ENCODE measurements at regions not wholly inside any gene's neighbourhood (a gene's known extent, or its start where the extent isn't known, plus 50 kb on each side); places are given as distances from the start of the nearest gene placed in this dataset.

GRCh38 chr13:103878891-103879605 lies 812.8 kb upstream of the SLC10A2 start:
- Histone ChIP-seq H3K27me3 (ENCODE audit: control insufficient read depth, insufficient read depth, low read length) (no peaks in the 10 kb centered on the region), H3K9ac (ENCODE audit: insufficient read depth, low read length) (no peak overlapping the region), H3K36me3 (ENCODE audit: control insufficient read depth, insufficient read depth, low read length) (no peaks in the 10 kb centered on the region), H2AFZ (ENCODE audit: low read length) (no peak overlapping the region), H3K4me2 (ENCODE audit: extremely low read depth, insufficient read depth, low read length) (no peak overlapping the region), H4K20me1 (ENCODE audit: control insufficient read depth, extremely low read depth, insufficient read depth, low read length) (no peaks in the 10 kb centered on the region), H3K9me3 (ENCODE audit: control insufficient read depth, insufficient read depth, low read depth, low read length) (no peaks in the 10 kb centered on the region), H3K27ac (ENCODE audit: insufficient read depth, low read length) (no peak overlapping the region), H3K4me3 (replicated peaks in 1 of 4; ENCODE audit: control extremely low read depth in 1 of 4, insufficient read depth in 1 of 4, low read depth in 3 of 4, low read length in 4 of 4) (no peak overlapping the region), H3K79me2 (ENCODE audit: control insufficient read depth, insufficient read depth, low read length) (no peaks in the 10 kb centered on the region), H3K4me1 (ENCODE audit: control insufficient read depth, extremely low read depth, insufficient read depth, low read length) (no peaks in the 10 kb centered on the region)
- no peak for TF ChIP-seq CTCF (conservative IDR thresholded peaks at IDR 0.05 in 1 of 2, IDR thresholded peaks at IDR 0.05 in 1 of 2; ENCODE audit: low read depth in 1 of 2, low read length in 2 of 2)
- TF ChIP-seq EZH2 (IDR thresholded peaks at IDR 0.05; ENCODE audit: low read length, missing control alignments) = no peak
- DNase-seq (ENCODE audit: low read depth in 2 of 2) = peak in 1 of 2 donors; percentile 46

DNA sequence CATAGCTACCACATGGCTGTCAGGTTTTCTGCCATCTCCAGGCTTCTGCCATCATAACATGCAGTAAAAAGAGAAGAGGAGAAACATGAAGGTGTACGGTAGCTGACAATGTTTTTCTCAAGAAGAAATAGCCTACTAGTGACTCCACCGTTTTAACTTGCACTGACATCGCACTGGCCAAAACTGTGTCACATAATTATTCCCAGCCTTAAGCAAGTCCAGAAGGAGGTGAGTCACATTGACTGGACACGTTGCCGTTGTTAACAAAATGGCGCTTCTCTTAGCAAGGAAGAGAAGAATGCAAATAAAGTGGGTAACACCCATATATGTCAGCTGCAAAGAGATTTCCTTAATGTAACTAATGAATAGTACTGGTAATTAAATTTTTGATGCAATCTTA lies 810.4 kb upstream of the SLC10A2 start:
- Histone ChIP-seq H3K27me3 (ENCODE audit: control insufficient read depth, insufficient read depth, low read length) (no peaks in the 10 kb centered on the region), H3K79me2 (ENCODE audit: control insufficient read depth, insufficient read depth, low read length) (no peaks in the 10 kb centered on the region), H3K4me2 (ENCODE audit: extremely low read depth, insufficient read depth, low read length) (no peak overlapping the region), H3K4me3 (replicated peaks in 1 of 4; ENCODE audit: control extremely low read depth in 1 of 4, insufficient read depth in 1 of 4, low read depth in 3 of 4, low read length in 4 of 4) (no peak overlapping the region), H3K9me3 (ENCODE audit: control insufficient read depth, insufficient read depth, low read depth, low read length) (no peaks in the 10 kb centered on the region), H3K27ac (ENCODE audit: insufficient read depth, low read length) (no peak overlapping the region), H2AFZ (ENCODE audit: low read length) (no peak overlapping the region), H3K4me1 (ENCODE audit: control insufficient read depth, extremely low read depth, insufficient read depth, low read length) (no peaks in the 10 kb centered on the region), H3K36me3 (ENCODE audit: control insufficient read depth, insufficient read depth, low read length) (no peaks in the 10 kb centered on the region), H3K9ac (ENCODE audit: insufficient read depth, low read length) (no peak overlapping the region), H4K20me1 (ENCODE audit: control insufficient read depth, extremely low read depth, insufficient read depth, low read length) (no peaks in the 10 kb centered on the region)
- peak in 1 of 2 donors; percentile 38 for DNase-seq (ENCODE audit: low read depth in 2 of 2)
- TF ChIP-seq CTCF (conservative IDR thresholded peaks at IDR 0.05 in 1 of 2, IDR thresholded peaks at IDR 0.05 in 1 of 2; ENCODE audit: low read depth in 1 of 2, low read length in 2 of 2) = no peak
- no peak for TF ChIP-seq EZH2 (IDR thresholded peaks at IDR 0.05; ENCODE audit: low read length, missing control alignments)

- H2AFZ ChIP-seq (ENCODE audit: low read length) = no peak overlapping the region
- no peak for DNase-seq (ENCODE audit: low read depth in 2 of 2)
- TF ChIP-seq CTCF (conservative IDR thresholded peaks at IDR 0.05 in 1 of 2, IDR thresholded peaks at IDR 0.05 in 1 of 2; ENCODE audit: low read depth in 1 of 2, low read length in 2 of 2) = no peak
- no peak for TF ChIP-seq EZH2 (IDR thresholded peaks at IDR 0.05; ENCODE audit: low read length, missing control alignments)
- no peaks in the 10 kb centered on the region for H3K79me2 ChIP-seq (ENCODE audit: control insufficient read depth, insufficient read depth, low read length)
- no peaks in the 10 kb centered on the region for H4K20me1 ChIP-seq (ENCODE audit: control insufficient read depth, extremely low read depth, insufficient read depth, low read length)
- no peaks in the 10 kb centered on the region for H3K4me1 ChIP-seq (ENCODE audit: control insufficient read depth, extremely low read depth, insufficient read depth, low read length)
- no peak overlapping the region for H3K4me2 ChIP-seq (ENCODE audit: extremely low read depth, insufficient read depth, low read length)
- H3K27ac ChIP-seq (ENCODE audit: insufficient read depth, low read length) = no peak overlapping the region
- no peak overlapping the region for H3K9ac ChIP-seq (ENCODE audit: insufficient read depth, low read length)
- no peaks in the 10 kb centered on the region for H3K9me3 ChIP-seq (ENCODE audit: control insufficient read depth, insufficient read depth, low read depth, low read length)
- H3K36me3 ChIP-seq (ENCODE audit: control insufficient read depth, insufficient read depth, low read length) = no peaks in the 10 kb centered on the region
- H3K4me3 ChIP-seq (replicated peaks in 1 of 4; ENCODE audit: control extremely low read depth in 1 of 4, insufficient read depth in 1 of 4, low read depth in 3 of 4, low read length in 4 of 4) = no peak overlapping the region
- H3K27me3 ChIP-seq (ENCODE audit: control insufficient read depth, insufficient read depth, low read length) = no peaks in the 10 kb centered on the region
Observed at GRCh38 chr13:103873725-103874124, 807.5 kb upstream of the SLC10A2 start.
